ENCODE measurements at regions not wholly inside any gene's neighbourhood (a gene's known extent, or its start where the extent isn't known, plus 50 kb on each side); places are given as distances from the start of the nearest gene placed in this dataset.

DNA sequence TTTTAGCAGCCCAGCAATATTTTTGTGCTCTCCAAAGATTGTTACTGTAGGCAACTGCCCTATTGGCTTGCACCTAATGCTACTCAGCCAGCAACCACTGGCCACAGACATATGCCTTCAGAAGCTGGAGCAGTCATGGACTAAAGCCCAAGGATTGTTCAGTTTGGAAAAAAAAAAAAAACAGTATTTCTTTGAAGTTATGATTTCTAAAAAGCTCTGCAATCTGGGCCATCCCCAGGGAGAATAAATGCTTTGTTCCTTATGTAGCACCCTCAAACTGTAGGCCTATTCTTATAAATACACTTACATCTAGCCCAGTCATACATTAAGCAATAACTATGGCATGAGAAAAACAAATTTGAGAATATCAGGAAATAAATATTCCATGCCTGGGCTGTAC is 2190.5 kb upstream of the RAG2 start:
- DNase-seq (ENCODE audit: low read depth) (peak; percentile 6), FAIRE-seq (no peak)
- no peak overlapping the region for H3K4me3 ChIP-seq (ENCODE audit: insufficient read depth, low read depth, low read length)
- no peaks in the 10 kb centered on the region for H3K36me3 ChIP-seq (ENCODE audit: insufficient read depth, low read length)
- no peaks in the 10 kb centered on the region for H3K36me3 Mint-ChIP-seq (ENCODE audit: low read depth, unreplicated experiment)
- H3K9me3 ChIP-seq (ENCODE audit: insufficient read depth, low read depth, low read length) = no peaks in the 10 kb centered on the region
- no peak overlapping the region for H3K4me3 Mint-ChIP-seq (ENCODE audit: unreplicated experiment)
- H3K4me2 ChIP-seq (ENCODE audit: low read length) = no peak overlapping the region
- H3K4me1 Mint-ChIP-seq (ENCODE audit: low read depth, unreplicated experiment) = no peaks in the 10 kb centered on the region
- H4K20me1 ChIP-seq (ENCODE audit: insufficient read depth, low read length) = no peaks in the 10 kb centered on the region
- H3K9ac ChIP-seq (ENCODE audit: low read length) = no peak overlapping the region
- H3K27me3 Mint-ChIP-seq (ENCODE audit: low read depth, unreplicated experiment) = no peaks in the 10 kb centered on the region
- peaks cover 2% of the 10 kb centered on the region for H3K9me3 Mint-ChIP-seq (ENCODE audit: unreplicated experiment)
- H3K27ac ChIP-seq (ENCODE audit: low read depth, low read length) = no peak overlapping the region
- no peaks in the 10 kb centered on the region for H3K27me3 ChIP-seq (ENCODE audit: insufficient read depth, low read length)
- no peak overlapping the region for H2AFZ ChIP-seq (ENCODE audit: low read depth, low read length)
- H3K79me2 ChIP-seq (ENCODE audit: insufficient read depth, low read length) = no peaks in the 10 kb centered on the region
- H3K4me1 ChIP-seq (ENCODE audit: insufficient read depth, low read length) = no peaks in the 10 kb centered on the region
- H3K27ac Mint-ChIP-seq (ENCODE audit: unreplicated experiment) = no peak overlapping the region
- no peak for TF ChIP-seq EZH2 (IDR thresholded peaks at IDR 0.05; ENCODE audit: insufficient read depth, low read length)
- TF ChIP-seq, protein P1, sequence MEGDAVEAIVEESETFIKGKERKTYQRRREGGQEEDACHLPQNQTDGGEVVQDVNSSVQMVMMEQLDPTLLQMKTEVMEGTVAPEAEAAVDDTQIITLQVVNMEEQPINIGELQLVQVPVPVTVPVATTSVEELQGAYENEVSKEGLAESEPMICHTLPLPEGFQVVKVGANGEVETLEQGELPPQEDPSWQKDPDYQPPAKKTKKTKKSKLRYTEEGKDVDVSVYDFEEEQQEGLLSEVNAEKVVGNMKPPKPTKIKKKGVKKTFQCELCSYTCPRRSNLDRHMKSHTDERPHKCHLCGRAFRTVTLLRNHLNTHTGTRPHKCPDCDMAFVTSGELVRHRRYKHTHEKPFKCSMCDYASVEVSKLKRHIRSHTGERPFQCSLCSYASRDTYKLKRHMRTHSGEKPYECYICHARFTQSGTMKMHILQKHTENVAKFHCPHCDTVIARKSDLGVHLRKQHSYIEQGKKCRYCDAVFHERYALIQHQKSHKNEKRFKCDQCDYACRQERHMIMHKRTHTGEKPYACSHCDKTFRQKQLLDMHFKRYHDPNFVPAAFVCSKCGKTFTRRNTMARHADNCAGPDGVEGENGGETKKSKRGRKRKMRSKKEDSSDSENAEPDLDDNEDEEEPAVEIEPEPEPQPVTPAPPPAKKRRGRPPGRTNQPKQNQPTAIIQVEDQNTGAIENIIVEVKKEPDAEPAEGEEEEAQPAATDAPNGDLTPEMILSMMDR (IDR thresholded peaks at IDR 0.05; ENCODE audit: insufficient read depth, low read depth, low read length) = no peak

DNA sequence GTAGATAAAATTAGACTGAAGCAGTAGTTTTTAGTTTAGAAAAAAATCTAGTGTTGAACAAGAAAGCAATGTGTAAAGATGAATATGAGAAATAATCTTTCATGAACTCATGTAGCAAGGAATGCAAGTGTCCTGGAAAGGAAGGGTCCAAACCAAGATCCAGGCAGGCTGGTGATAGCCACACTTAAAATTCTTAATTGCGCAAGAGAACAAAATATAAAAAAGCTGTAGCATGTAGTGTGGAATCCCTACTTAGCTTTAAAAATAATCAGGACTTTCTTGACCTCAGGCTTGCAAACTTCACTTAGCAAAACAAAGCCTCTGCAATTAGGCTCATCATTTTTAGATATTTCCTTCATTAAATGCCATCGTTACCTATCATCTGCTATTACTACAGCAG is 2186.1 kb upstream of the RAG2 start:
- no peak for FAIRE-seq
- no peaks in the 10 kb centered on the region for H3K36me3 Mint-ChIP-seq (ENCODE audit: low read depth, unreplicated experiment)
- no peak overlapping the region for H2AFZ ChIP-seq (ENCODE audit: low read depth, low read length)

DNA sequence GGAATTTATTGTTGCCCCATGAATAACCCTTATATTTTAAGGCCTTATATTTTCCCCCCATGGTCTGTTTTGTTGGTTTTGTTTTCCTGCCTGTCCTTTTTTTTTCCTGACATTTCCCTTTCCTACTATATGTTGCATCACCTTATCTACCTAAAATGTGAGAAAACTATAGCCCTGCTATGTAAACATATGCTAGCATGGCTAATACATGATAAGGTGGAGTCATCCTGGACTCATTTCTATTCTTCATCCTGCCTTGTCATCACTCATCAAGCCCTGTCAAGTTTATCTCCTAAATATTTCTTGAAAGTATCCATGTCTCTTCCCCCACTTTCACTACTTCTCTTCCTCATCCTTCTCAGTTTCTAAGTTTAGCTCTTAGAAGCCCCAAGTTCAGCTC is 2168.8 kb upstream of the RAG2 start:
- H3K36me3 ChIP-seq (ENCODE audit: insufficient read depth, low read length) = no peaks in the 10 kb centered on the region

More for the DNA sequence above, 2186.1 kb upstream of the RAG2 start:
- no peaks in the 10 kb centered on the region for H3K27me3 Mint-ChIP-seq (ENCODE audit: low read depth, unreplicated experiment)
- Histone ChIP-seq H3K27ac (ENCODE audit: low read depth, low read length) (no peak overlapping the region), H3K9ac (ENCODE audit: low read length) (no peak overlapping the region), H3K79me2 (ENCODE audit: insufficient read depth, low read length) (no peaks in the 10 kb centered on the region), H3K27me3 (ENCODE audit: insufficient read depth, low read length) (no peaks in the 10 kb centered on the region), H3K9me3 (ENCODE audit: insufficient read depth, low read depth, low read length) (no peaks in the 10 kb centered on the region), H4K20me1 (ENCODE audit: insufficient read depth, low read length) (no peaks in the 10 kb centered on the region), H3K36me3 (ENCODE audit: insufficient read depth, low read length) (no peaks in the 10 kb centered on the region), H3K4me2 (ENCODE audit: low read length) (no peak overlapping the region), H3K4me1 (ENCODE audit: insufficient read depth, low read length) (no peaks in the 10 kb centered on the region), H3K4me3 (ENCODE audit: insufficient read depth, low read depth, low read length) (no peak overlapping the region)
- DNase-seq (ENCODE audit: low read depth) = no peak
- H3K9me3 Mint-ChIP-seq (ENCODE audit: unreplicated experiment) = peaks cover 4% of the 10 kb centered on the region
- H3K27ac Mint-ChIP-seq (ENCODE audit: unreplicated experiment) = no peak overlapping the region
- no peaks in the 10 kb centered on the region for H3K4me1 Mint-ChIP-seq (ENCODE audit: low read depth, unreplicated experiment)
- no peak overlapping the region for H3K4me3 Mint-ChIP-seq (ENCODE audit: unreplicated experiment)
- TF ChIP-seq, protein P1 (IDR thresholded peaks at IDR 0.05; ENCODE audit: insufficient read depth, low read depth, low read length) = no peak
- TF ChIP-seq EZH2 (IDR thresholded peaks at IDR 0.05; ENCODE audit: insufficient read depth, low read length) = no peak

More for the DNA sequence above, 2168.8 kb upstream of the RAG2 start:
- Histone ChIP-seq H3K27ac (ENCODE audit: low read depth, low read length) (no peak overlapping the region), H3K4me2 (ENCODE audit: low read length) (no peak overlapping the region), H4K20me1 (ENCODE audit: insufficient read depth, low read length) (no peaks in the 10 kb centered on the region), H3K9ac (ENCODE audit: low read length) (no peak overlapping the region), H3K27me3 (ENCODE audit: insufficient read depth, low read length) (no peaks in the 10 kb centered on the region), H3K9me3 (ENCODE audit: insufficient read depth, low read depth, low read length) (peaks cover 4% of the 10 kb centered on the region), H3K4me1 (ENCODE audit: insufficient read depth, low read length) (no peaks in the 10 kb centered on the region), H3K4me3 (ENCODE audit: insufficient read depth, low read depth, low read length) (no peak overlapping the region), H3K79me2 (ENCODE audit: insufficient read depth, low read length) (no peaks in the 10 kb centered on the region), H2AFZ (ENCODE audit: low read depth, low read length) (no peak overlapping the region)
- no peak for DNase-seq (ENCODE audit: low read depth)
- Mint-ChIP-seq H3K9me3 (ENCODE audit: unreplicated experiment) (no peaks in the 10 kb centered on the region), H3K4me3 (ENCODE audit: unreplicated experiment) (no peak overlapping the region), H3K27me3 (ENCODE audit: low read depth, unreplicated experiment) (no peaks in the 10 kb centered on the region), H3K27ac (ENCODE audit: unreplicated experiment) (no peak overlapping the region), H3K4me1 (ENCODE audit: low read depth, unreplicated experiment) (no peaks in the 10 kb centered on the region), H3K36me3 (ENCODE audit: low read depth, unreplicated experiment) (no peaks in the 10 kb centered on the region)
- TF ChIP-seq, protein P1 (IDR thresholded peaks at IDR 0.05; ENCODE audit: insufficient read depth, low read depth, low read length) = no peak
- TF ChIP-seq EZH2 (IDR thresholded peaks at IDR 0.05; ENCODE audit: insufficient read depth, low read length) = no peak
- no peak for FAIRE-seq
